LHCN-M2 (cell line): ENCODE measurements at regions not wholly inside any gene's neighbourhood (a gene's known extent, or its start where the extent isn't known, plus 50 kb on each side); places are given as distances from the start of the nearest gene placed in this dataset.

ENCODE experiments used
- DNase-seq: peaks from one replicate; pipeline ENCODE4 v3.0.0-alpha.2; 2012; ENCODE audit warnings: low read depth

GRCh38 chr6:122339661-122340060 lies 59.8 kb upstream of the HSF2 start:
- no peak for DNase-seq

- no peak for DNase-seq
Observed at GRCh38 chr6:122347280-122347679, 52.2 kb upstream of the HSF2 start.

GRCh38 chr6:122347751-122348150 lies 51.7 kb upstream of the HSF2 start:
- DNase-seq: no peak
